Globus pallidus (tissue), 1 donor: ENCODE measurements at regions not wholly inside any gene's neighbourhood (a gene's known extent, or its start where the extent isn't known, plus 50 kb on each side); places are given as distances from the start of the nearest gene placed in this dataset.

Experiments
- DNase-seq: peaks from one replicate; pipeline ENCODE4 v3.0.0-alpha.2; 2015; ENCODE audit warnings: low spot score

GRCh38 chr1:81069856-81070255, 730.9 kb upstream of the ADGRL2 start:
- no peak for DNase-seq

GRCh38 chr1:81068726-81069125, 732.0 kb upstream of the ADGRL2 start:
- DNase-seq, result no peak

DNA sequence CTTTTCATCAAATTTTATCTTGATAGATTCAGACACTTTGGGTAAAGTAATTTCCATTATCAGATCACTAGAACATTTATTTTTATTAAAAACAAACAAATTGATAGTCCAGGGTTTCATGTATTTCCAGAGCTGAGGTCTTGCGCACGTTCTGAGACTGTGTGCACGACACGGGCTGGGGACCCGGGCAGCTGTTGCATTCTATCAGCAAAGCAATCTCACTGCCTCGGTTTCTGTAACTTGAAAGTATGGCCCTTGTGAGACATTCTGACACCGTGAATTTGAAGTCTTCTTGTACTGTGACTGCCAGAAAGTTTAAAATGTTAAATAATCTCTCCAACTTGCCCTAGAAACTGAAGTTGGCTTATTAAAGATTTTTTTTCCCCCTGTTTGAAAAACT, 746.9 kb upstream of the ADGRL2 start:
- DNase-seq, result no peak

GRCh38 chr1:81052162-81052561, 748.6 kb upstream of the ADGRL2 start:
- no peak for DNase-seq

DNA sequence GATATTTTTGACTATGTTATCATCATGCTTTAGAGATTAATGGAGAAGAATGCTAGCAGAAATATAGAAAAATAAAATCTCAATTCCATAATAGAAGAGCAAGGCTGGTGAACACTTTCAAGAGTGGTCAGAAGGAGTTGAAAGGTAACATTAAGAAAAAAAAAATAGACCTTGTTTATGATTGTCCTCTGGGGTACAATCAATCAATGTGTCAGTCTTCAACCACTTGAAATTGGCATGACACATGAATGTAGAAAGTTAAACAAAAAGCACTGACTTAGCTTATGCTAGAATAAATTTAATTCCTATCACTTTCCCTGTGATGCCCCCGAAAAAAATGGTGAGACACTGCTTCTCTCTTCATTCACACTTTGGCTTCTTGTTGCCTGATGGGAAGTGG, 750.3 kb upstream of the ADGRL2 start:
- no peak for DNase-seq

- DNase-seq, result no peak
Measured at GRCh38 chr1:81044708-81045107, 756.0 kb upstream of the ADGRL2 start.

DNA sequence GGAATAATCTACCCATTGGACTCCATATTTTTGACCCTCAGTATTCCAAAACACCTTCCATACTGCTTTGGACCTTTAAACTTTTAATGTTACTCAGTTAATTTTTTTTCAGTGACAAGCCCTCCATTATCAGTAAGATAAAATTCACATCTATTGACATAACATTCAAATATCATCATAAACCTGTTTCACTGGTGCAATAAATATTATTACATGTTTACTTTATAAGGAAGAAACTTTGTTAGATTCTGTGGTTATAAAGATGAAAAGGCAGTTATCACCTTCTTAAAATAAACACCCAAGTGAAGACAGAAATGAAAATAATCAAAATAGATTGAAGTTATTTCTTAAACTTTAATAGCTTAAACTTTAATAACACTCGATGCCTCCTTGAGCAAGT, 758.5 kb upstream of the ADGRL2 start:
- no peak for DNase-seq

- no peak for DNase-seq
Measured at GRCh38 chr1:81034291-81034690, 766.4 kb upstream of the ADGRL2 start.

GRCh38 chr1:81032973-81033425, 767.7 kb upstream of the ADGRL2 start:
- DNase-seq, result no peak

DNA sequence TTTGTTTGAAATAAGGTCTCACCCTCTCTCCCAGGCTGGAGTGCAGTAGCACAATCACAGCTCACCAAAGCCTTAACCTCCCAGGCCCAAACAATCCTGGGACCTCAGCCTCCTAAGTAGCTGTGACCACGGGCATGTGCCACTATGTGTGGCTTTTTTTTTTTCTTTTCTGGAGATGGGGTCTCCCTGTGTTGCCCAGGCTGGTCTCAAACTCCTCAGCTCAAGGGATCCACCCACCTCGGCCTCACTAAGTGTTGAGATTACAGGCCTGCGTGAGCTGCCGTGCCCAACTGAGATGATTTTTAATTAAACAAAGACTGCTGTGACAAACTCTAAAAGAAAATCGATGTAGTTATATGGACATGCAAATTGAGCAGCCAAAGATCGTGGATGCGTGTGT, 768.4 kb upstream of the ADGRL2 start:
- no peak for DNase-seq

GRCh38 chr1:81030441-81030840, 770.3 kb upstream of the ADGRL2 start:
- DNase-seq, result no peak

- DNase-seq, result no peak
Measured at GRCh38 chr1:81029266-81029665, 771.5 kb upstream of the ADGRL2 start.

DNA sequence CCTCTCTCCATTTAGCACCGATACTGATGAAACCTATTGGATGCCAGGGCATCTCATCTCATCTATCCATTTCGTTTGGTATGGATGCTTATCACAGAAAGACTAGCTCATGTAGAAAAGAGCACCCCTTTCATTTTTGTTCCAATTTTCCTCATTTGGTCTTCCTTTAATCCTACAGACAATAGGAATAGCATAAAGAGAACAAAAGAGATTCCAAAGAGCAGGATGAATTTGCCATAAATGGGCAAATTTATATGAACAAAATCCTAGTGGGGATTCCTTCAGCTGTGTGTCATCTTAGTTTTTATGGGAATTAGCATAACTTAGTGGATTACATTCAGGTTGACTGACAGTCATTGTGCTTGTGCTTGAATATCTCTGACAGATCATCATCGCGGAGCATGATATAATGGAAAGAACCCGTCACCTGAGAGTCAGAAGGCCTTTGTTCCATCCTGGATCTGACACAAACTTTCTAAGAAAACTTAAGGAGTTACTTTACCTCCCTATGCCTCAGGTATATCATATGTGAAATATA, 777.5 kb upstream of the ADGRL2 start:
- no peak for DNase-seq

- no peak for DNase-seq
Measured at GRCh38 chr1:81021134-81021533, 779.6 kb upstream of the ADGRL2 start.

GRCh38 chr1:81020506-81020905, 780.2 kb upstream of the ADGRL2 start:
- no peak for DNase-seq

- DNase-seq, result no peak
Measured at GRCh38 chr1:81010126-81010525, 790.6 kb upstream of the ADGRL2 start.

DNA sequence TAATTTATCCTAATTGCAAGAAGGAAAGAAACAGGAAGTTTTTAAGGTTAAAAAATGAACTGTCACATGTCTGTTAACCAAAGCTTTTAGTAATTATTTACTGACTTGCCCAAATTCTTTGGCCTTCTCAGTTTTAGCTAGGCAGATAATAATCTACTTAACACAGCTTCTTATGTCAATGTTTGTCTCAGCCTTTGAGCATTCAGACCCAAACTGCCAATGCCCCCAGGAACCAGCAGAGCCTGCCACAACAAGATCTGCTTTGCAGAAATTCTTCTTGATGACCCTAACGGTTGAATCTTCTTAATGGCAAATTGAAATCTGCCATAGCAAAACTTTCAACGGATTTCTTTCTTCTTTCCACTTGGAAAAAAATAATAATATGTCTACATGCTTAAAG, 792.4 kb upstream of the ADGRL2 start:
- no peak for DNase-seq

DNA sequence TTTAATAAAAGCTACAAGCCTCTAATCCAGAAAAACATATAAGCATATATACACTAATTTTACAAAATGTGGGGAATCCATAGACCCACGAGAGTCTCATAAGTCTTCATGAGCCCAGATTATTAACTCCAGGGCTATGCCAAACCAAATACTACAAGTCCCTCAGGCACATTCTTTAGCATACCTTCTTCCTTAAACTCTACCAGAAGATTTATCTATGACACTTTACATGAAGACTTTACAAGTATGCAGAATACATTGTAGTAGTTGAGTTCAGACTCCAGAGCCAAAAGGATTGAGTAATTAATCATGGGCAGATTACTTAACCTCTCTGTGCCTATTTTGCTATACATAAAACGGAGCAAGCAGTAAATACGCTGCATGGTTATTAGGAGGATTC, 793.7 kb upstream of the ADGRL2 start:
- DNase-seq, result no peak

- no peak for DNase-seq
Measured at GRCh38 chr1:81006502-81006901, 794.2 kb upstream of the ADGRL2 start.

DNA sequence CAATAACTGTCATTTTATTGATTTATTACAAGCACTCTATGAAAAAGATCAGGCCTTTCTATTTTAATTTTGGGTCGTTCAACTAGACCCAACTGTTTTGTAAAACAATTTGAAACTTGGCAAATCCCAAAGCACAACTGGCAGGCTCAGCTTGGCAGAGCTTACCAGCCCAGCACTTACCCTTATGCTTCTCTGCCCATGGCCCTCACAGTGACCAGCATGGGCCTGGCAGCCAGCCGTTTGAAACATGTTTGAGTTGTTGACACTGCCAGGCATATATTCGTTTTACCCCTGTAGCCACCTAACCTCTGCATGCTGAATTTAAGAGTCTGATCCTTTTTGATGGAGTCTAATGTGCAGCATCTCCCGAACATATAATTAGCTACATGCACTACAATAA, 796.7 kb upstream of the ADGRL2 start:
- peak; percentile 11 for DNase-seq

DNA sequence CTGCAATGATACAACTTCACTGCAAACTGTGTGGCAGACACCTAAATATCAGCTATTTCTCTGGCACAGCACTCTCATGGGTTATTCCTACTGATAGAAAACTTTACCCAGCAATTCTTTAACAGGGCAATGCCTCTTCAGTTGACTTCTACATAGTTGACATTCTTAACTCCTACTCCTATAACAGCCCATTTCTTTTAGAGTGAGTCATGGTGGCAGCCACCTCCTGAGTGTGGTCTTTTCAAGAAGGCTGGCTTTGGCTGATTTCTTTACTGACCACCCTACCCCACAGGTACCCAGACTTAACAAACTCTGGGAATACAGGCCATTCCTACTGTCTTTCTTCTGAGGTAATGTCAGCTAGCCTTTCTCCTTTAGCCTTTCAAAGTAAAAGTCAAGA, 805.8 kb upstream of the ADGRL2 start:
- no peak for DNase-seq

DNA sequence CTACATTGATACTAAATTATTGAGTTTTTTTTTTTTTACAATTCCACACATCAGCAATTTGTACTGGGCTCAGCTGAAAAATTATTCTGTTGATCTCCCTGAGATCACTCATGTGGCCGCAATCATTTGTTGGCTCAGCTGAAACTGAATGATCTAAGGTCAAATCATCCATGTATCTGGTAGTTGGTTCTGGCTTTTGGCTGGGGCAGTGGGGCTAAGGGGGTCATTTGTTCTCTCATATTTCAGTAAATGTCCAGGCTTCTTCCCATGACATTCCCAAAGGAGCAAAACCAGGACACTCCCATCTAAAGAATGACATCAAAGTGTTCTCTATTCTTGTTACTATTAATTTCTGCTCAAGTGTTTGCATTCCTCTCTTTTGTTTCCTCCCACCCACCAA, 806.7 kb upstream of the ADGRL2 start:
- no peak for DNase-seq

DNA sequence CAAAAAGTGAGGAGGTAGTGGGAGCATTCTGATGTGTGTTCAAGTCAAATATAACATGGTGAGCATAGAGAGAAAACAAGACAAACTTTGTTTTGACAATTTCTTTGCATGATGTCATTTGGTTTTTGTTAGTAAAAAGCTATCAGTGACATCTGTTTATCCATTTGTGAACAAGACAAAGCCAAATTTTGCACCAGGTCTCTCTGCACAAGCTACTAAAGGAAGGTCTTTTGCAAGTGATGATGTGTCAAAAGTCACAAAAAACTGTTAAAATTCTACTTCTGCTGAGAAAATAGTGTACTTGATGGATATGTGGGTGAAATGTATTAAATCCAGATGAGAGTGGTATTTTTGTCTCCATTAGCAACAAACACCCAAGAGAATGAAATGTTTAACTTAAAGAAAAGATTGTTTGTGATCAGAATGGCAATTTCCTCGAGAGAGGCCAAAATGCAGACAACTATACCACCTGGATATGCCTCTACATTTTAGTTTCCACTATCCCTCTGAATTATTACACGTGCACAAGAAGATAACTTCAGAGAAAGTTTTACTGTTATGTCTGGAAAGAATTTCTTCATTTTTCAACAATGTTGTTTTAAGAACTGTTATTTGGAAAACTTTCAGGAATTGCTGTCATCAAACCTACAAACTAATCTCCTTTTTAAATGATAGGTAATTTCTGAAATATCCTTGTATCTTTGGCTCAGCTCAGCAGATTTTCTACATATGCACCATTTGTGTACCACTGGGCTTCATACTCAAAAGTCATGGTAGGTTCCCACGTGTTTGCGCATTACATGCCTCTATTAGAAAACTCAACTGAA, 807.4 kb upstream of the ADGRL2 start:
- DNase-seq, result no peak

GRCh38 chr1:80989455-80989854, 811.3 kb upstream of the ADGRL2 start:
- no peak for DNase-seq
